ENCODE measurements at regions not wholly inside any gene's neighbourhood (a gene's known extent, or its start where the extent isn't known, plus 50 kb on each side); places are given as distances from the start of the nearest gene placed in this dataset.

DNA sequence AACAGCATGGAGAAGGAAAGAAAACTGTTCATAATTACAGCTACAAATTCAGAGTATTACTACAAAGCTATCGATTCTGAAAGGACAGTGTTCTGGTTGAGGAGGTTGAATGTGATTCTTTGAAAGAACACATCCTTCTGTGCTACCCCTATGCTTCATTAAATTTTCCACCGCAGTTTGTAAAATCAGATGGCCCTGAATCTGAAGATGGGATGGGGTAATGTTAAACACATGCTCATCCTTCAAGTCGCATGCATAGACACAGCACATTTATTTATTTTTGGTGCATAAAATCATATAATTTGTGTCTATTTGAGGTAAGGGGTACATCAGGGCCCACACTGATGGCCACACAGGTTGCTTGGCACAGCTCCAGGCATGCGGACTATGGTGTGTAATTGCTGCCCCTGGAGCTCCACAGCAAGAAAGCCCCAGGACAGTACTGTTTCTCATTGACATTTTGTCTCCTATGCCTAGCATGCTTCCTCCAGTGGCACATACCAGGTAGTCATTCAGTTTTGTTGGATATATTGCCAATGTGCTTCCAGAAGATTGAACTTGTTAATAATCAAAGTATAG lies 238.8 kb upstream of the TANK start:
- DNase-seq, result no peak
- Mint-ChIP-seq H3K27me3 (no peaks in the 10 kb centered on the region), H3K4me3 (no peak overlapping the region), H3K36me3 (ENCODE audit: low read depth) (no peaks in the 10 kb centered on the region), H3K4me1 (ENCODE audit: low read depth) (no peaks in the 10 kb centered on the region), H3K27ac (no peak overlapping the region), H3K9me3 (no peaks in the 10 kb centered on the region)
- no peaks in the 10 kb centered on the region for H3K36me3 ChIP-seq (ENCODE audit: insufficient read depth, low read length)
- TF ChIP-seq, protein P1, sequence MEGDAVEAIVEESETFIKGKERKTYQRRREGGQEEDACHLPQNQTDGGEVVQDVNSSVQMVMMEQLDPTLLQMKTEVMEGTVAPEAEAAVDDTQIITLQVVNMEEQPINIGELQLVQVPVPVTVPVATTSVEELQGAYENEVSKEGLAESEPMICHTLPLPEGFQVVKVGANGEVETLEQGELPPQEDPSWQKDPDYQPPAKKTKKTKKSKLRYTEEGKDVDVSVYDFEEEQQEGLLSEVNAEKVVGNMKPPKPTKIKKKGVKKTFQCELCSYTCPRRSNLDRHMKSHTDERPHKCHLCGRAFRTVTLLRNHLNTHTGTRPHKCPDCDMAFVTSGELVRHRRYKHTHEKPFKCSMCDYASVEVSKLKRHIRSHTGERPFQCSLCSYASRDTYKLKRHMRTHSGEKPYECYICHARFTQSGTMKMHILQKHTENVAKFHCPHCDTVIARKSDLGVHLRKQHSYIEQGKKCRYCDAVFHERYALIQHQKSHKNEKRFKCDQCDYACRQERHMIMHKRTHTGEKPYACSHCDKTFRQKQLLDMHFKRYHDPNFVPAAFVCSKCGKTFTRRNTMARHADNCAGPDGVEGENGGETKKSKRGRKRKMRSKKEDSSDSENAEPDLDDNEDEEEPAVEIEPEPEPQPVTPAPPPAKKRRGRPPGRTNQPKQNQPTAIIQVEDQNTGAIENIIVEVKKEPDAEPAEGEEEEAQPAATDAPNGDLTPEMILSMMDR (IDR thresholded peaks at IDR 0.05), result no peak
- no peak overlapping the region for H3K4me3 ChIP-seq (ENCODE audit: low read length)
- H3K9me3 ChIP-seq (ENCODE audit: control insufficient read depth in 1 of 2, insufficient read depth in 1 of 2, low read length in 2 of 2), result no peaks in the 10 kb centered on the region
- no peaks in the 10 kb centered on the region for H3K27me3 ChIP-seq (ENCODE audit: control insufficient read depth in 1 of 2, insufficient read depth in 2 of 2, low read length in 2 of 2)
- intact Hi-C loops (cut with DNase I, micrococcal nuclease), result no loop called here
- no peaks in the 10 kb centered on the region for H3K4me1 ChIP-seq (ENCODE audit: insufficient read depth, low read length)
- no peak overlapping the region for H3K27ac ChIP-seq (ENCODE audit: low read depth in 1 of 2, low read length in 2 of 2)
- ChIA-PET POLR2A (interaction anchor here (1.0 kb wide), 1 partner anchor 9 kb away, joined by 4 read pairs; no protein-coding TSS in a partner anchor), CTCF (interaction anchor here (1.0 kb wide), 1 partner anchor 16 kb away, joined by 3 read pairs; no protein-coding TSS in a partner anchor)
- ATAC-seq (ENCODE audit: poor library complexity), result no peak

DNA sequence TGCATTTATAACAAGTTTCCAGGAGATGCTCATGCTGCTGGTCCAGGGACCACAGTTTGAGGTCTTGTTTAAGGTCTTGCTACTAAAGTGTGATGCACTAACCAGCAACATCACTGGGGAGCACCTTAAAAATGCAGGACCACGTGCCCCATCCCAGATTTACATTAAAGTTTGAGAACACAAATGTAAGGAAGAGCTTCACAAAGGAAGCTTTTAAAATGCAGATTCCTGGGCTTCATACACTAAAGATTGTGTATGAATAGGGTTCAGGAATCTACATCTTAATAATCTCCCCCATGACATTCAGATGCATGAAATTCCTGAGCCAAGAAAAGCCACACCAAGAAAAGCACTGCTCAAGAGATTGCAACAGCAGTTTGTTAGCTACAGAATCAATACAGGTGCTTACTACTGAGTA lies 235.3 kb upstream of the TANK start:
- POLR2A ChIA-PET, result no interaction called here
- DNase-seq, result no peak
- intact Hi-C loops (cut with DNase I, micrococcal nuclease), result no loop called here
- TF ChIP-seq, protein P1 (IDR thresholded peaks at IDR 0.05), result no peak
- Mint-ChIP-seq H3K27me3 (no peaks in the 10 kb centered on the region), H3K27ac (no peak overlapping the region), H3K4me3 (no peak overlapping the region), H3K36me3 (ENCODE audit: low read depth) (no peaks in the 10 kb centered on the region), H3K9me3 (no peaks in the 10 kb centered on the region), H3K4me1 (ENCODE audit: low read depth) (no peaks in the 10 kb centered on the region)
- H3K27ac ChIP-seq (ENCODE audit: low read depth in 1 of 2, low read length in 2 of 2), result no peak overlapping the region
- no peaks in the 10 kb centered on the region for H3K4me1 ChIP-seq (ENCODE audit: insufficient read depth, low read length)
- CTCF ChIA-PET, result no interaction called here
- no peaks in the 10 kb centered on the region for H3K27me3 ChIP-seq (ENCODE audit: control insufficient read depth in 1 of 2, insufficient read depth in 2 of 2, low read length in 2 of 2)
- no peak for ATAC-seq (ENCODE audit: poor library complexity)
- H3K36me3 ChIP-seq (ENCODE audit: insufficient read depth, low read length), result no peaks in the 10 kb centered on the region
- H3K4me3 ChIP-seq (ENCODE audit: low read length), result no peak overlapping the region
- H3K9me3 ChIP-seq (ENCODE audit: control insufficient read depth in 1 of 2, insufficient read depth in 1 of 2, low read length in 2 of 2), result no peaks in the 10 kb centered on the region

DNA sequence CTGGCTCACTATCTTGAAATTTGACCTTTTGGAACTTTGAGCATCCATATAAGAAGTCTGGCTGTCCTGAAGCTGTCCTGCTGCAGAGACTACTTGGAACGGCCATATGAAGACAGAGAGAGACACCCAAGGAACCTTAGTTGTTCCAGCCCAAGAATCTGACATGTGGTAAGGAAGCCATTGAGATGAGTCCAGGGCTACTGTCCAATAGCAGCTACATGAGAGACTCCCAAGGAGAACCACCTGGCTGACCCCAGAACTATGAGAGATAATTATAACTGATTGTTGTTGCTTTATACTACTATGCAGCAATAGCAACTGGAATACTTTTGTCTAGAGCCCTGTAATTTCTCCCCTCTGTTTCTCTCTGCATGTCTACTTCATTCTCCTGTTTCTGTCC lies 234.3 kb upstream of the TANK start:
- no peak overlapping the region for H3K4me3 Mint-ChIP-seq
- Histone ChIP-seq H3K9me3 (ENCODE audit: control insufficient read depth in 1 of 2, insufficient read depth in 1 of 2, low read length in 2 of 2) (no peaks in the 10 kb centered on the region), H3K36me3 (ENCODE audit: insufficient read depth, low read length) (no peaks in the 10 kb centered on the region), H3K4me3 (ENCODE audit: low read length) (no peak overlapping the region), H3K4me1 (ENCODE audit: insufficient read depth, low read length) (no peaks in the 10 kb centered on the region), H3K27me3 (ENCODE audit: control insufficient read depth in 1 of 2, insufficient read depth in 2 of 2, low read length in 2 of 2) (no peaks in the 10 kb centered on the region), H3K27ac (ENCODE audit: low read depth in 1 of 2, low read length in 2 of 2) (no peak overlapping the region)
- ChIA-PET CTCF (no interaction called here), POLR2A (no interaction called here)
- ATAC-seq (ENCODE audit: poor library complexity) (no peak), DNase-seq (no peak)
- TF ChIP-seq, protein P1 (IDR thresholded peaks at IDR 0.05), result no peak
- H3K36me3 Mint-ChIP-seq (ENCODE audit: low read depth), result no peaks in the 10 kb centered on the region
- intact Hi-C loops (cut with DNase I, micrococcal nuclease), result no loop called here
- H3K4me1 Mint-ChIP-seq (ENCODE audit: low read depth), result no peaks in the 10 kb centered on the region
- H3K9me3 Mint-ChIP-seq, result no peaks in the 10 kb centered on the region
- no peak overlapping the region for H3K27ac Mint-ChIP-seq
- no peaks in the 10 kb centered on the region for H3K27me3 Mint-ChIP-seq
